ENCODE measurements at regions not wholly inside any gene's neighbourhood (a gene's known extent, or its start where the extent isn't known, plus 50 kb on each side); places are given as distances from the start of the nearest gene placed in this dataset.

- no peaks in the 10 kb centered on the region for H3K9me3 ChIP-seq
- no peak overlapping the region for H3K27ac ChIP-seq
- DNase-seq, result no peak
- no peak overlapping the region for H3K4me3 ChIP-seq
- no peaks in the 10 kb centered on the region for H3K36me3 ChIP-seq
- H3K27me3 ChIP-seq (ENCODE audit: low read depth), result no peaks in the 10 kb centered on the region
- TF ChIP-seq, protein P1, sequence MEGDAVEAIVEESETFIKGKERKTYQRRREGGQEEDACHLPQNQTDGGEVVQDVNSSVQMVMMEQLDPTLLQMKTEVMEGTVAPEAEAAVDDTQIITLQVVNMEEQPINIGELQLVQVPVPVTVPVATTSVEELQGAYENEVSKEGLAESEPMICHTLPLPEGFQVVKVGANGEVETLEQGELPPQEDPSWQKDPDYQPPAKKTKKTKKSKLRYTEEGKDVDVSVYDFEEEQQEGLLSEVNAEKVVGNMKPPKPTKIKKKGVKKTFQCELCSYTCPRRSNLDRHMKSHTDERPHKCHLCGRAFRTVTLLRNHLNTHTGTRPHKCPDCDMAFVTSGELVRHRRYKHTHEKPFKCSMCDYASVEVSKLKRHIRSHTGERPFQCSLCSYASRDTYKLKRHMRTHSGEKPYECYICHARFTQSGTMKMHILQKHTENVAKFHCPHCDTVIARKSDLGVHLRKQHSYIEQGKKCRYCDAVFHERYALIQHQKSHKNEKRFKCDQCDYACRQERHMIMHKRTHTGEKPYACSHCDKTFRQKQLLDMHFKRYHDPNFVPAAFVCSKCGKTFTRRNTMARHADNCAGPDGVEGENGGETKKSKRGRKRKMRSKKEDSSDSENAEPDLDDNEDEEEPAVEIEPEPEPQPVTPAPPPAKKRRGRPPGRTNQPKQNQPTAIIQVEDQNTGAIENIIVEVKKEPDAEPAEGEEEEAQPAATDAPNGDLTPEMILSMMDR (IDR thresholded peaks at IDR 0.05), result no peak
- intact Hi-C loops (cut with DNase I), result no loop called here
- no peaks in the 10 kb centered on the region for H3K4me1 ChIP-seq
- ATAC-seq, result no peak
Observed at GRCh38 chr2:185990861-185991525, 252.4 kb downstream of the FSIP2 start.

GRCh38 chr2:185998562-185999070 lies 260.0 kb downstream of the FSIP2 start:
- intact Hi-C loops (cut with DNase I), result no loop called here
- no peak for ATAC-seq

DNA sequence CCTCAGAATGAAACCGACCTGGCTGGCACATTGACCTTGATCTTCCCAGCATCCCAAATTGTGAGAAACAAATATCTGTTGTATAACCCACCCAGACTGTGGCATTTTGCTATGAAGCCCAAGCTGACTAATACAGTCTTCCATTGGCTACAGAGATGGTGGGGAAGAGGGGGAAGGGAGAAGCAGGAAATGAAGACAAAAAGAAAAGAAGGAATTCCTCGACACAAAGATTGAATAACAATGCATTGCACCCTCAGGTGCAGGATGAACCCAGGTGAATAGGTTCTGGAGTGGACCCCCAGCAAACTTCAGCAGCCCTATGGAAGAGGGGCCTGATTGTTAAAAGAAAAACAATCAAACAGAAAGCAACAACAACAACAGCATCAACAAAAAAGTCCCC lies 270.7 kb downstream of the FSIP2 start:
- ATAC-seq (no peak), DNase-seq (no peak)
- TF ChIP-seq, protein P1 (IDR thresholded peaks at IDR 0.05), result no peak
- Histone ChIP-seq H3K27me3 (ENCODE audit: low read depth) (no peaks in the 10 kb centered on the region), H3K9me3 (peaks cover 6% of the 10 kb centered on the region), H3K27ac (no peak overlapping the region), H3K4me1 (no peaks in the 10 kb centered on the region), H3K4me3 (no peak overlapping the region), H3K36me3 (no peaks in the 10 kb centered on the region)
- intact Hi-C loops (cut with DNase I), result no loop called here

More at GRCh38 chr2:185998562-185999070, 260.0 kb downstream of the FSIP2 start:
- Histone ChIP-seq H3K27ac (no peak overlapping the region), H3K36me3 (no peaks in the 10 kb centered on the region), H3K9me3 (no peaks in the 10 kb centered on the region), H3K4me1 (no peaks in the 10 kb centered on the region), H3K4me3 (no peak overlapping the region), H3K27me3 (ENCODE audit: low read depth) (no peaks in the 10 kb centered on the region)
- no peak for DNase-seq
- TF ChIP-seq, protein P1 (IDR thresholded peaks at IDR 0.05), result no peak

- DNase-seq (no peak), ATAC-seq (no peak)
- Histone ChIP-seq H3K4me1 (no peaks in the 10 kb centered on the region), H3K27me3 (ENCODE audit: low read depth) (no peaks in the 10 kb centered on the region), H3K27ac (no peak overlapping the region), H3K9me3 (peaks cover 6% of the 10 kb centered on the region), H3K4me3 (no peak overlapping the region), H3K36me3 (no peaks in the 10 kb centered on the region)
- intact Hi-C loops (cut with DNase I), result no loop called here
- TF ChIP-seq, protein P1 (IDR thresholded peaks at IDR 0.05), result no peak
Observed at GRCh38 chr2:186017278-186017677, 278.7 kb downstream of the FSIP2 start.

DNA sequence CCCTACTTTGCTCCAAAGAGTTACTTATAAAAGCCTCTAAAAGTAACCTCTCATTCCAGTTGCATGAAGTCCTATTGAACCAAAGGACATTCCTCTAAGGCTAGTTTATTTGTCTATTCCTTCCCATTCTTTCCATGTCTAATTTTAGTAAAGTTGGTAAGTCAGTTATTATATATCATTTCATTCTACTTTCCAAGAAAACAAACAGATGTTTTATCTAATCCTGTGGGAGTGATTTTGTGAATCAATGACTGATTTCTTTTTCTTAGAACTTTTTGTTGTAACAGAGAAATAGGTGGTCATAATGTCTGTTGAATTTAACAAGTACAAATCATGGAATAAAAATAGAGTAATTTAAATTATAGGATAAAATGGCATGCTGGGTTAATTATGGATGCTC lies 286.3 kb downstream of the FSIP2 start:
- no peaks in the 10 kb centered on the region for H3K9me3 ChIP-seq
- H3K4me3 ChIP-seq, result no peak overlapping the region
- no peaks in the 10 kb centered on the region for H3K36me3 ChIP-seq
- DNase-seq (no peak), ATAC-seq (no peak)
- H3K27me3 ChIP-seq (ENCODE audit: low read depth), result no peaks in the 10 kb centered on the region
- TF ChIP-seq, protein P1 (IDR thresholded peaks at IDR 0.05), result no peak
- H3K27ac ChIP-seq, result no peak overlapping the region
- intact Hi-C loops (cut with DNase I), result no loop called here
- H3K4me1 ChIP-seq, result no peaks in the 10 kb centered on the region

Data from lower lobe of right lung (tissue), 2 donors.